ENCODE measurements at regions not wholly inside any gene's neighbourhood (a gene's known extent, or its start where the extent isn't known, plus 50 kb on each side); places are given as distances from the start of the nearest gene placed in this dataset.

GRCh38 chr9:108060175-108060574, 570.6 kb upstream of the KLF4 start:
- Mint-ChIP-seq H3K4me1 (peaks cover 5% of the 10 kb centered on the region; the same call in 1 of the 3 replicates), H3K9me3 (no peaks in the 10 kb centered on the region; the same call in 2 of the 3 replicates), H3K27ac (no peak overlapping the region), H3K4me3 (no peak overlapping the region), H3K27me3 (ENCODE audit: insufficient read depth, low read depth, poor library complexity) (no peaks in the 10 kb centered on the region), H3K36me3 (ENCODE audit: low read depth) (no peaks in the 10 kb centered on the region)
- Histone ChIP-seq H3K36me3 (ENCODE audit: insufficient read depth) (no peaks in the 10 kb centered on the region), H3K4me3 (no peak overlapping the region), H3K27ac (ENCODE audit: low read depth) (no peak overlapping the region), H3K9me2 (ENCODE audit: insufficient read depth) (no peaks in the 10 kb centered on the region), H3K27me3 (ENCODE audit: insufficient read depth) (no peaks in the 10 kb centered on the region), H2AFZ (no peak overlapping the region), H3K4me1 (ENCODE audit: insufficient read depth) (peaks cover 8% of the 10 kb centered on the region; the same call in 1 of the 2 replicates), H3K4me2 (no peak overlapping the region), H3F3A (replicated peaks; ENCODE audit: low read depth) (no peaks in the 10 kb centered on the region), H4K20me1 (replicated peaks; ENCODE audit: insufficient read depth) (no peaks in the 10 kb centered on the region), H3K79me2 (replicated peaks; ENCODE audit: insufficient read depth) (no peaks in the 10 kb centered on the region)
- ATAC-seq (no peak), DNase-seq (ENCODE audit: low spot score) (no peak)
- no peak for TF ChIP-seq CREB1 (CRISPR knock-in tag; IDR thresholded peaks at IDR 0.05; ENCODE audit: low read depth)
- TF ChIP-seq CTCF (conservative IDR thresholded peaks at IDR 0.05; ENCODE audit: low read depth in 2 of 2) = peak in 1 of 2 experiments; percentile 29; a peak in 1 of 4 replicates

GRCh38 chr9:108058135-108058814, 568.7 kb upstream of the KLF4 start:
- DNase-seq (ENCODE audit: low spot score) = no peak
- no peak overlapping the region for H3K27ac Mint-ChIP-seq
- TF ChIP-seq ZNF331 (CRISPR knock-in tag; IDR thresholded peaks at IDR 0.05; ENCODE audit: low read depth) = no peak
- TF ChIP-seq ZNF462 (CRISPR knock-in tag; IDR thresholded peaks at IDR 0.05) = no peak
- no peak for TF ChIP-seq EZH2 (IDR thresholded peaks at IDR 0.05; ENCODE audit: low read depth, unreplicated experiment)
- no peak for TF ChIP-seq CREB1 (CRISPR knock-in tag; IDR thresholded peaks at IDR 0.05; ENCODE audit: low read depth)
- TF ChIP-seq EZH2phosphoT487 (IDR thresholded peaks at IDR 0.05; ENCODE audit: unreplicated experiment) = no peak
- no peak for TF ChIP-seq REST (IDR thresholded peaks at IDR 0.05; ENCODE audit: unreplicated experiment)

More at GRCh38 chr9:108058135-108058814, 568.7 kb upstream of the KLF4 start:
- ATAC-seq = no peak
- Histone ChIP-seq H2AFZ (peak overlapping the region; percentile 53; the same call in 1 of the 2 replicates), H3K9me2 (ENCODE audit: insufficient read depth) (peaks cover 3% of the 10 kb centered on the region; the same call in 1 of the 2 replicates), H3K79me2 (replicated peaks; ENCODE audit: insufficient read depth) (no peaks in the 10 kb centered on the region), H3F3A (replicated peaks; ENCODE audit: low read depth) (no peaks in the 10 kb centered on the region), H3K36me3 (ENCODE audit: insufficient read depth) (no peaks in the 10 kb centered on the region), H3K27me3 (ENCODE audit: insufficient read depth) (no peaks in the 10 kb centered on the region), H4K20me1 (replicated peaks; ENCODE audit: insufficient read depth) (no peaks in the 10 kb centered on the region), H3K4me1 (ENCODE audit: insufficient read depth) (peaks cover 15% of the 10 kb centered on the region), H3K27ac (ENCODE audit: low read depth) (no peak overlapping the region), H3K4me2 (no peak overlapping the region), H3K4me3 (no peak overlapping the region)
- no peaks in the 10 kb centered on the region; the same call in 2 of the 3 replicates for H3K9me3 Mint-ChIP-seq
- no peak overlapping the region for H3K4me3 Mint-ChIP-seq
- H3K4me1 Mint-ChIP-seq = peaks cover 11% of the 10 kb centered on the region
- no peaks in the 10 kb centered on the region for H3K36me3 Mint-ChIP-seq (ENCODE audit: low read depth)
- H3K27me3 Mint-ChIP-seq (ENCODE audit: insufficient read depth, low read depth, poor library complexity) = peaks cover 4% of the 10 kb centered on the region

All from GM23338 (cell line).